Endothelial cell (in vitro differentiated cells): ENCODE measurements at regions not wholly inside any gene's neighbourhood (a gene's known extent, or its start where the extent isn't known, plus 50 kb on each side); places are given as distances from the start of the nearest gene placed in this dataset.

Source experiments
- DNase-seq: peaks from one replicate; pipeline ENCODE4 v3.0.0; 2021; ENCODE audit warnings: low spot score
- H3K27ac Mint-ChIP-seq: one replicate; pipeline ENCODE4 v1.8.0; 2021; ENCODE audit warnings: mixed read lengths, inconsistent platforms; ENCODE audit not compliant: unreplicated experiment
- H3K27me3 Mint-ChIP-seq: one replicate; pipeline ENCODE4 v1.8.0; 2021; ENCODE audit warnings: mild to moderate bottlenecking, moderate library complexity, mixed read lengths, inconsistent platforms; ENCODE audit not compliant: unreplicated experiment
- H3K36me3 Mint-ChIP-seq: one replicate; pipeline ENCODE4 v1.8.0; 2021; ENCODE audit warnings: mild to moderate bottlenecking, low read depth, mixed read lengths, inconsistent platforms; ENCODE audit not compliant: unreplicated experiment
- H3K4me1 Mint-ChIP-seq: one replicate; pipeline ENCODE4 v1.8.0; 2021; ENCODE audit warnings: mild to moderate bottlenecking, mixed read lengths, inconsistent platforms; ENCODE audit not compliant: unreplicated experiment
- H3K4me3 Mint-ChIP-seq: one replicate; pipeline ENCODE4 v1.8.0; 2021; ENCODE audit warnings: mild to moderate bottlenecking, mixed read lengths, inconsistent platforms; ENCODE audit not compliant: unreplicated experiment
- H3K9me3 Mint-ChIP-seq: one replicate; pipeline ENCODE4 v1.8.0; 2021; ENCODE audit warnings: mixed read lengths, inconsistent platforms; ENCODE audit not compliant: unreplicated experiment
- TF ChIP-seq, protein P1 (sequence below): fragments of 200-600 bp; sonication (generic); IDR thresholded peaks from one replicate; pipeline ENCODE4 v1.5.0; 2021; ENCODE audit warnings: antibody characterized with exemption; ENCODE audit not compliant: unreplicated experiment

DNA sequence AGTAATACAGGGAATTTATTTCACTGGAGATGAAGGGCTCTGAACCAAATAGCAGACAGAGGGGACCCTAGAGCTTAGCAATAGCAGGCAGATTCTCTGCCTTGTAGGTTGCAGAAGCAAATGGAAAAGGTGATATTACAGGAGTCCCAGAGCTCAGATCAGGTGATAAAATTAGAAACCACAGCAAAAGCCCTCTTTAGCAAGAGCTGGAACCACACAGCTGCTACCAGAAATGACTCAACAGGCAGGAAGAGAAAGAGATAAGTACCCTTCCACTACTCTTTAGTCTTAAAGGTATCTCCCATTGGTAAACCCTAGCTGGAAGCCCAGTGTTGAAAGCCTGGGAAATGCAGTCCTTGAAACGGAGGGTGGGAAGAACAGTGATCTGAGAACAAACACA is 535.6 kb upstream of the GHITM start:
- H3K27ac Mint-ChIP-seq, result no peak overlapping the region
- no peak for DNase-seq

DNA sequence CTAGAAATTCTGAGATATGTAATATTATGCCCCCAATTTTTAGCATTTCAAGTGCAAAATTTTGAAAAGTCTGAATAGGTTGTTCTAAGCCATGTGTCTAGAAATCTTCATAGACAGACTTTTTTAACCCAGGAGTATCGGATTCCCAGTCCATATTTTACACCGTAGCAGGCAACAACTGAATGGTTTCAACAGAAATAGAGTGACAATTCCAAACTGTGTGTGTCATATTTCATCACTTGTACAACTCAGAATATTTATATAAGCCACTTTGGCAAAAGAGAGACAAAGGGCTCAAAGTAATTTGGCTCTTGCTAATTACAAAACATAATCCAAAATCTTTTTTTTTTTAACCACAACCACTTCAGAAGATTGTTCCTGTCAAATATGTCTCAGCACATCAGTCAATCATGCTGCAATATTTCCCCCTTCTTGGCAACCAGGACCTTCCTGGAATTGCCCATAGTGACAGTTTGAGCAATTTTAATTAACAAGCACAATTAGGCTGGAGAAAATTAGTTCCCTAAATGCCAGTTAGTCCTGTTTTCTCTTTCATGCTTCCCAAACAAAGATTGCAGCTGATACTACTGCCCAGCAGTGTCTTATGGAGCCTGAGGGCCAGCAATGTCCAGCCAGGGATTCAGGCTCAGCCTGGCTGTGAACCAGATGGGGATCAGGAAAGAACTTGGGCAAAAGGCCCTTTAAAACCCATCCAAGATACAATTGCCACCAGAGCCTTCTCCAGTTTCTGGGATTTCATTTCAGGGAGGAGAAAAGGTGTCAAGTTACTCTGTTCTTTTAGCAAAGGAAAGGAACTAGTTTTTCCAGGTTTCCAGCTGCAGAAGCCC is 533.3 kb upstream of the GHITM start:
- H3K4me3 Mint-ChIP-seq, result no peak overlapping the region
- H3K9me3 Mint-ChIP-seq, result no peaks in the 10 kb centered on the region
- no peak for DNase-seq
- H3K27ac Mint-ChIP-seq, result no peak overlapping the region
- TF ChIP-seq, protein P1, sequence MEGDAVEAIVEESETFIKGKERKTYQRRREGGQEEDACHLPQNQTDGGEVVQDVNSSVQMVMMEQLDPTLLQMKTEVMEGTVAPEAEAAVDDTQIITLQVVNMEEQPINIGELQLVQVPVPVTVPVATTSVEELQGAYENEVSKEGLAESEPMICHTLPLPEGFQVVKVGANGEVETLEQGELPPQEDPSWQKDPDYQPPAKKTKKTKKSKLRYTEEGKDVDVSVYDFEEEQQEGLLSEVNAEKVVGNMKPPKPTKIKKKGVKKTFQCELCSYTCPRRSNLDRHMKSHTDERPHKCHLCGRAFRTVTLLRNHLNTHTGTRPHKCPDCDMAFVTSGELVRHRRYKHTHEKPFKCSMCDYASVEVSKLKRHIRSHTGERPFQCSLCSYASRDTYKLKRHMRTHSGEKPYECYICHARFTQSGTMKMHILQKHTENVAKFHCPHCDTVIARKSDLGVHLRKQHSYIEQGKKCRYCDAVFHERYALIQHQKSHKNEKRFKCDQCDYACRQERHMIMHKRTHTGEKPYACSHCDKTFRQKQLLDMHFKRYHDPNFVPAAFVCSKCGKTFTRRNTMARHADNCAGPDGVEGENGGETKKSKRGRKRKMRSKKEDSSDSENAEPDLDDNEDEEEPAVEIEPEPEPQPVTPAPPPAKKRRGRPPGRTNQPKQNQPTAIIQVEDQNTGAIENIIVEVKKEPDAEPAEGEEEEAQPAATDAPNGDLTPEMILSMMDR, result no peak
- no peaks in the 10 kb centered on the region for H3K36me3 Mint-ChIP-seq
- H3K4me1 Mint-ChIP-seq, result peaks cover 17% of the 10 kb centered on the region
- no peaks in the 10 kb centered on the region for H3K27me3 Mint-ChIP-seq

More for the DNA sequence above, 535.6 kb upstream of the GHITM start:
- H3K27me3 Mint-ChIP-seq, result no peaks in the 10 kb centered on the region
- no peaks in the 10 kb centered on the region for H3K36me3 Mint-ChIP-seq
- TF ChIP-seq, protein P1, result no peak
- H3K4me3 Mint-ChIP-seq, result no peak overlapping the region
- peaks cover 12% of the 10 kb centered on the region for H3K4me1 Mint-ChIP-seq
- no peaks in the 10 kb centered on the region for H3K9me3 Mint-ChIP-seq

DNA sequence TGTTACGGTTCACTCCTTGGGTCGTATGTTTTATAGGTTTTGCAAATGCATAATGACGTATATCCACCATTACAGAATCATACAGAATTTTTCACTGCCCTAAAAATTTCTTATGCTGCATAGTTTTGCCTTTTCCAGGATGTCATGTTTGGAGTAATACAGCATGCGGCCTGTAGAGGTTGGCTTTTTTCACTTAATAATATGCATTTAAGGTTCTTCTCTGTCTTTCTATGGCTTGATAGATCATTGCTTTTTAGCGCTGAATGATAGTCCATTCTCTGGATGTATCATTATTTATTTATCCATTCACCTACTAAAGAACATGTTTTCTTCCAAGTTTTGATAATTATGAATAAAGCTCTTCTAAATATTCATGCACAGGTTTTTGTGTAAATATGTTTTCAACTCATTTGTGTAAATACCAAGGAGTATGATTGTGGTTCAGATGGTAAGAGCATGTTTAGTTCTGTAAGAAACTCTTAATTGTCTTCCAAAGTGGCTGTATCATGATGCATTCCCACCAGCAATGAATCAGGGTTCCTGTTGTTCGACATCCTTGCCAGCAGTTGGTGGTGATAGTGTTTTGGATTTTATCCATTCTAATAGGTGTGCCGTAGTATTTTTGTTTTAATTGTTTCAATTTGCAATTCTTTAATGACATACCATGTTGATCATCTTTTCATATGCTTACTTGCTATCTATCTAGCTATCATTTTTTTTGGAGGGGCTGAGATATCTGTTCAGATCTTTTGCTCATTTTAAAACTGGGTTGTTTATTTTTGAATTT is 531.2 kb upstream of the GHITM start:
- Mint-ChIP-seq H3K9me3 (no peaks in the 10 kb centered on the region), H3K36me3 (no peaks in the 10 kb centered on the region), H3K4me1 (peaks cover 17% of the 10 kb centered on the region), H3K27ac (no peak overlapping the region), H3K27me3 (no peaks in the 10 kb centered on the region), H3K4me3 (no peak overlapping the region)
- TF ChIP-seq, protein P1, result peak; percentile 36
- no peak for DNase-seq

DNA sequence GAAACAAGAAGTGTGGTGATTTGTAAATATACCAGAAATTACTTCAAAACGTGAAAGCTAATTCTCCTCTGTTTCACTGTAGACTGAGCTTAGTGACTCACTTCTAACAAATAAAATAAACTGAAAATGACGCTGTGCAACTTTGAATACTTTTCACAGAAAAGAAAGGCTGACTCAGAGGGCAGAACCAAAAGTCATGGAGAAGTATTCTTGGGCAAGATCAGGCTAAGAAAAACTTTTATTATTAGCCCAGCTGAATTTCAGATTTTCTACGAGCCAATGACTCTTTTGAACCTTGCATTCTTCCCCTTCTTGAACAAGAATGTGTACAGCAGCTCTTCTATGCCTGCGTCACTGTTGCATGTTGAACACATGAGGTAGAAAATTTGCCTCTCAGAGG is 527.3 kb upstream of the GHITM start:
- Mint-ChIP-seq H3K27me3 (peaks cover 2% of the 10 kb centered on the region), H3K9me3 (no peaks in the 10 kb centered on the region), H3K27ac (no peak overlapping the region), H3K4me3 (no peak overlapping the region), H3K4me1 (peaks cover 14% of the 10 kb centered on the region), H3K36me3 (no peaks in the 10 kb centered on the region)
- TF ChIP-seq, protein P1, result no peak
- DNase-seq, result no peak

DNA sequence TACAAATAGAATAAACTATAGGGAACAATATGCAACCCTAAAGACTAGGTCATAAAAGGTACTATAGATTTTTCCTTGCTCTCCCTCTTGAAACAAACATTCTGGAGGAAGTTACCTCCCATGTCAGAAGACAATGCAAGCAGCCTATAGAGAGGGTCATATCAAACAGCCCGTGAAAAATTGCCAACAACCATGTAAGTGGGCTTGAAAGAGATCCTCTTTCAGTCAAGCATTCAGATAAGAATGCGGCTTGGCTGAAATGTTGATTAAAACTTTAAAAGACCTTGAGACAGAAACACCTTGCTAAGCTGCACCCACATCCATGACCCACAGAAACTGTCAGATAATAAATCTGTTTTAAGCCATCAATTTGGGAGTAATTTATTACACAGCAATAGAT is 526.6 kb upstream of the GHITM start:
- Mint-ChIP-seq H3K9me3 (no peaks in the 10 kb centered on the region), H3K27ac (no peak overlapping the region), H3K4me1 (peaks cover 8% of the 10 kb centered on the region), H3K27me3 (peaks cover 2% of the 10 kb centered on the region), H3K36me3 (no peaks in the 10 kb centered on the region), H3K4me3 (no peak overlapping the region)
- TF ChIP-seq, protein P1, result no peak
- no peak for DNase-seq
